HCT116 (cell line): ENCODE measurements at regions not wholly inside any gene's neighbourhood (a gene's known extent, or its start where the extent isn't known, plus 50 kb on each side); places are given as distances from the start of the nearest gene placed in this dataset.

Source experiments
- ATAC-seq: fragments of 200-7000 bp; cut with Tn5 transposase; 2 replicates; pipeline ENCODE4 v1.9.1; 2020; ENCODE audit warnings: mild to moderate bottlenecking, moderate library complexity
- BruUV-seq: library from RNA; stranded (reverse); fragments of 400-500 nt; replicated peaks from 2 replicates; lab custom pipeline; 2021; lab: Mats Ljungman, UMichigan
- CTCF ChIA-PET: fragments of 300-600 bp; sonication (Branson Sonifier 250); formaldehyde crosslinking; loops from one replicate; lab custom pipeline; 2021; ENCODE audit warnings: antibody characterized with exemption; lab: Charles Lee
- POLR2A ChIA-PET: fragments of 300-600, 350-600 bp; sonication (Branson Sonifier 250); formaldehyde crosslinking; loops from one replicate; lab custom pipeline; 2021; ENCODE audit warnings: antibody characterized with exemption; lab: Charles Lee
- RAD21 ChIA-PET, 2 experiments: fragments of 300-600 bp; sonication (Branson Sonifier 250); formaldehyde crosslinking; loops; one replicate each; lab custom pipeline; 2023; ENCODE audit warnings: low total read pairs in 2 of 2; ENCODE audit not compliant: uncharacterized antibody in 2 of 2, unreplicated experiment in 2 of 2, low non-redundant PET in 1 of 2; lab: Charles Lee
- DNase-seq: peaks from one replicate; pipeline ENCODE4 v3.0.0-alpha.2; 2010; ENCODE audit warnings: low read depth, low spot score
- H2AFZ ChIP-seq: fragments of 200-600 bp; shearing (Covaris generic), sonication (generic); 2 replicates; pipeline ENCODE4 v1.6.1; 2017; ENCODE audit warnings: low read depth, mixed run types, mixed read lengths, antibody characterized with exemption, low read length; ENCODE audit not compliant: poor library complexity, severe bottlenecking
- H3K27ac ChIP-seq: 2 replicates; pipeline ENCODE4 v1.5.1; 2012; ENCODE audit warnings: low read depth, low read length
- H3K27me3 ChIP-seq: fragments of 200-600 bp; sonication (generic); 2 replicates; pipeline ENCODE4 v1.6.1; 2016; ENCODE audit warnings: mixed run types, low read length, mixed read lengths; ENCODE audit not compliant: insufficient read depth
- H3K36me3 ChIP-seq, 2 experiments: fragments of 200-500 bp in 1 of 2; fragments of 200-600 bp in 1 of 2; sonication (Bioruptor generic) in 1 of 2; sonication (generic) in 1 of 2; 2 replicates each; pipeline versions ENCODE4 v1.5.1 to v1.6.1; 2014 to 2016; ENCODE audit warnings: low read length in 2 of 2, inconsistent platforms in 1 of 2, mixed read lengths in 1 of 2, mixed run types in 1 of 2; ENCODE audit not compliant: insufficient read depth in 2 of 2, control insufficient read depth in 1 of 2
- H3K4me1 ChIP-seq, 2 experiments: fragments of 200-600 bp in 1 of 2; sonication (generic) in 1 of 2; 2 replicates each; pipeline versions ENCODE4 v1.5.1 to v1.6.1; 2012 to 2017; ENCODE audit warnings: low read length in 2 of 2, inconsistent platforms in 1 of 2, mild to moderate bottlenecking in 1 of 2, mixed read lengths in 1 of 2, mixed run types in 1 of 2, moderate library complexity in 1 of 2; ENCODE audit not compliant: insufficient read depth in 2 of 2, control insufficient read depth in 1 of 2
- H3K4me2 ChIP-seq: fragments of 200-600 bp; sonication (generic); 2 replicates; pipeline ENCODE4 v1.6.1; 2017; ENCODE audit warnings: mixed run types, low read length, mixed read lengths
- H3K4me3 ChIP-seq, 2 experiments: fragments of 200-600 bp in 1 of 2; sonication (generic) in 1 of 2; replicated peaks in 1 of 2; 2 replicates each; pipeline ENCODE4 v1.5.1; 2011 to 2016; ENCODE audit warnings: low read length in 2 of 2, control low read depth in 1 of 2, low read depth in 1 of 2, mild to moderate bottlenecking in 1 of 2, mixed read lengths in 1 of 2, mixed run types in 1 of 2
- H3K79me2 ChIP-seq: fragments of 200-600 bp; sonication (generic); 2 replicates; pipeline ENCODE4 v1.6.1; 2017; ENCODE audit warnings: mild to moderate bottlenecking, mixed run types, low read length, moderate library complexity, mixed read lengths; ENCODE audit not compliant: insufficient read depth
- H3K9ac ChIP-seq: fragments of 200-600 bp; sonication (generic); 2 replicates; pipeline ENCODE4 v1.6.1; 2016; ENCODE audit warnings: low read length, mixed read lengths
- H3K9me2 ChIP-seq: fragments of 200-600 bp; sonication (generic), shearing (Covaris generic); 2 replicates; pipeline ENCODE4 v1.6.1; 2017; ENCODE audit warnings: mixed run types, mild to moderate bottlenecking, moderate library complexity; ENCODE audit not compliant: insufficient read depth
- H3K9me3 ChIP-seq, 2 experiments: fragments of 200-500 bp in 1 of 2; fragments of 200-600 bp in 1 of 2; sonication (Bioruptor generic) in 1 of 2; sonication (generic) in 1 of 2; 2 replicates each; pipeline ENCODE4 v1.6.1; 2014 to 2017; ENCODE audit warnings: low read length in 2 of 2, mixed read lengths in 2 of 2, inconsistent platforms in 1 of 2, low read depth in 1 of 2, mild to moderate bottlenecking in 1 of 2, mixed run types in 1 of 2, moderate library complexity in 1 of 2; ENCODE audit not compliant: control insufficient read depth in 1 of 2, insufficient read depth in 1 of 2
- H4K20me1 ChIP-seq: fragments of 200-600 bp; sonication (generic), shearing (Covaris generic); 2 replicates; pipeline ENCODE4 v1.6.1; 2017; ENCODE audit warnings: mixed run types, mild to moderate bottlenecking, moderate library complexity; ENCODE audit not compliant: insufficient read depth
- CTCF ChIP-seq, 3 experiments: fragments of 200-600 bp in 1 of 3; sonication (generic) in 1 of 3; IDR thresholded peaks in 2 of 3; conservative IDR thresholded peaks in 1 of 3; 2 replicates each; pipeline ENCODE4 v1.5.1; 2012 to 2017; ENCODE audit warnings: low read depth in 2 of 3, low read length in 2 of 3, antibody characterized with exemption in 1 of 3, borderline replicate concordance in 1 of 3, control low read depth in 1 of 3, mild to moderate bottlenecking in 1 of 3, mixed read lengths in 1 of 3, mixed run types in 1 of 3, moderate library complexity in 1 of 3; ENCODE audit not compliant: insufficient read depth in 1 of 3
- ELF1 ChIP-seq: IDR thresholded peaks from 2 replicates; pipeline ENCODE4 v1.6.1; 2012; ENCODE audit warnings: low read depth, borderline replicate concordance
- TCF7L2 ChIP-seq: IDR thresholded peaks from 2 replicates; pipeline ENCODE4 v1.7.0; 2011; ENCODE audit warnings: borderline replicate concordance, inconsistent platforms; ENCODE audit not compliant: insufficient read depth, insufficient read length; ENCODE audit errors: extremely low read depth
- ZBTB33 ChIP-seq: IDR thresholded peaks from 2 replicates; pipeline ENCODE4 v1.6.1; 2011; ENCODE audit warnings: mild to moderate bottlenecking, low read length, moderate library complexity; ENCODE audit not compliant: insufficient replicate concordance; ENCODE audit errors: extremely low read depth
- ZNF274 ChIP-seq: fragments of 200-500 bp; sonication (Bioruptor generic); IDR thresholded peaks from 2 replicates; pipeline ENCODE4 v1.6.1; 2014; ENCODE audit warnings: mild to moderate bottlenecking, low read depth, low read length, inconsistent platforms
- intact Hi-C: fragments of 100-400 bp; cut with micrococcal nuclease; formaldehyde crosslinking; loops from 2 replicates; pipeline ENCODE4 v1.10.0; 2022

- ChIA-PET CTCF (no interaction called here), RAD21 (no interaction called here), POLR2A (no interaction called here)
- DNase-seq (no peak), ATAC-seq (no peak)
- H3K79me2 ChIP-seq = no peaks in the 10 kb centered on the region
- TF ChIP-seq ZBTB33 = no peak
- no peak for TF ChIP-seq ZNF274
- no peak for TF ChIP-seq ELF1
- no peak for TF ChIP-seq TCF7L2
- TF ChIP-seq CTCF (IDR thresholded peaks at IDR 0.05 in 2 of 3, conservative IDR thresholded peaks at IDR 0.05 in 1 of 3; ENCODE audit: borderline replicate concordance in 1 of 3, insufficient read depth in 1 of 3, low read depth in 2 of 3, low read length in 2 of 3) = no peak
- H3K4me3 ChIP-seq = no peak overlapping the region
- intact Hi-C loops = no loop called here
- H3K4me2 ChIP-seq = no peak overlapping the region
- no peak overlapping the region for H3K9ac ChIP-seq
- H3K9me3 ChIP-seq = no peaks in the 10 kb centered on the region
- no peak overlapping the region for H2AFZ ChIP-seq
- no peaks in the 10 kb centered on the region for H3K9me2 ChIP-seq
- no peaks in the 10 kb centered on the region for H3K36me3 ChIP-seq
- no peaks in the 10 kb centered on the region for H3K4me1 ChIP-seq
- no TSS peak for BruUV-seq
- H4K20me1 ChIP-seq = no peaks in the 10 kb centered on the region
- no peaks in the 10 kb centered on the region for H3K27me3 ChIP-seq
- no peak overlapping the region for H3K27ac ChIP-seq
Measured at GRCh38 chr4:119763386-119763785, 134.8 kb upstream of the PDE5A start.
